DMS153 treated with DMSO at 0.1 percent for 48 hours (cell line): ENCODE measurements at regions not wholly inside any gene's neighbourhood (a gene's known extent, or its start where the extent isn't known, plus 50 kb on each side); places are given as distances from the start of the nearest gene placed in this dataset.

ENCODE experiments used
- DNase-seq: peaks from one replicate; lab custom pipeline; 2025; ENCODE audit not compliant: unreplicated experiment; lab: John Stamatoyannopoulos, UW

- no peak for DNase-seq
Measured at GRCh38 chr2:12300927-12301326, 415.8 kb upstream of the TRIB2 start.

GRCh38 chr2:12302140-12302539 is 414.6 kb upstream of the TRIB2 start:
- DNase-seq = no peak

GRCh38 chr2:12302691-12303090 is 414.0 kb upstream of the TRIB2 start:
- DNase-seq = no peak

GRCh38 chr2:12303181-12304030 is 413.3 kb upstream of the TRIB2 start:
- no peak for DNase-seq

DNA sequence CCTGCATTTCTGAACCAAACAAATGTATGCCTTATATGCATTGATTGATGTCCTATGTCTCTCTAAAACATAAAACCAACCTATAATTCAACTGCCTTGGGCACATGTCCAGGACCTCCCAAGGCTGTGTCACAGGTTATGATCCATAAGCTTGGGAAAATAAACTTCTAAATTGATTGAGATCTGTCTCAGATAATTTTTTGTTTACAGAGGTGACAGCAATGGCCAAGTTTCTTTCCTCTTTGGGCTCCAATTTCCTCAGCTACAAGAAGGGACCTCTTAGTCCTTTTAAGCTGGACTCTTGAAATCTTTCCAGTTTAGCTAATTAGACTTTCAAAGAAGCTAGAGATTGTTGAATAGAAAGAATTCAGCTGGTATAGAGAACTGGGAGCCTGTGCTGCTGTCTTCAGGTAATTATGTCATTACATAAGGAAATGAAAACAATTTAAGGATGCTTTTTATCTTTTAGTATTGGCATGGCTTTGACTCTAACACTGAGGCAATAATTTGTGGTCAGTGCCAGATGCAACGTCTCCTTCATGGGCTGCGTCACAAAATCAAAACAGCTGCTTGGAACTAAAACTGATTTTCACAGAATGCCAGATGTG is 412.1 kb upstream of the TRIB2 start:
- no peak for DNase-seq

- DNase-seq = no peak
Measured at GRCh38 chr2:12305931-12306330, 410.8 kb upstream of the TRIB2 start.

GRCh38 chr2:12310399-12310798 is 406.3 kb upstream of the TRIB2 start:
- DNase-seq = no peak

GRCh38 chr2:12313445-12314126 is 403.1 kb upstream of the TRIB2 start:
- no peak for DNase-seq

DNA sequence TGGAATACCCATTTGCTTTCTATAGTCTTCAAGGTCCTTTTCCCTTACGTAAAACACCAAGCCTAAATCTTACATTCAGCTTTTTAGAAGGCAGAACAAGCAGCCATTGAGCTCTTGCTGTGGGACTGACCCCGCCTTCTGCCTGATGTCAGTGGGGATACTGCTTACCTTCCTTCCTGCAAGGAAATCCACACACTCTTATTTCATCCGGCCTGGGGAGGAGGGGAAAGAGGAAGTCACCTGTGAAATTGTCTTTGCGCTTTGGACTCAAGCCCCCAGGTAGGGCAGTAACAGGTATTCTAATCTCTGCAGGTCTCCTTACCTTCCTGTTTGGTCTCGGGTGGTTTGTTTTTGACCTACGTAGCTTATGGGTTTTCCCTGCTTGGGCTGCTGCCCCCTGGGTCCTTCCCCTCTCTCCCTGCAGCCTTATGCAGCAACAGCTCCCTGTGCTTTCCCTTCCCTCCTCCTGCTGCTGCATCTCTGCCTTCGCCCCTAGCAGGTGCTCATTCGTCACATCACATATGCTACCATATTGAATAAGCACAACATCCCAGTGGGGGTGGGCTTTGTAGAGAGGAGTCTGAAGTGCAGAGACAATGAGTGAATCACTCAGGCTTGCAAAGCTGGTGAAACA is 402.5 kb upstream of the TRIB2 start:
- DNase-seq = no peak

DNA sequence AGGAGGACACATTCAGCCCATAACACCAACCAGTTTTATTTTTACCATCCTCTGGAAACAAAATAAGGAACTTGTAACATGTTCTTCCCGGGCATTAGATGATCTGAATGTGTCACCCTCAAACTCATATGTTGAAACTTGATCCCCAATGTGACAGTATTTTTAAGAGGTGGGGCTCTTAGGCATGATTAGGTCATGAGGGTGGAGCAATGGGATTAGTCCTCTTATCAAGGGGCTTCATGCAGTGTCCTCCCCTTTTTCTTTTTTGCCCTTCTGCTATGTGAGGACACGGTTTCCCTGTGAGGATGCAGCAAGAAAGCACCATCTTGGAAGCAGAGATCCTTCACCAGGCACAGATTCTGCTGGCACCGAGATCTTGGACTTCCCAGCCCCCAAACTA is 401.5 kb upstream of the TRIB2 start:
- no peak for DNase-seq

- no peak for DNase-seq
Measured at GRCh38 chr2:12316476-12316875, 400.3 kb upstream of the TRIB2 start.

DNA sequence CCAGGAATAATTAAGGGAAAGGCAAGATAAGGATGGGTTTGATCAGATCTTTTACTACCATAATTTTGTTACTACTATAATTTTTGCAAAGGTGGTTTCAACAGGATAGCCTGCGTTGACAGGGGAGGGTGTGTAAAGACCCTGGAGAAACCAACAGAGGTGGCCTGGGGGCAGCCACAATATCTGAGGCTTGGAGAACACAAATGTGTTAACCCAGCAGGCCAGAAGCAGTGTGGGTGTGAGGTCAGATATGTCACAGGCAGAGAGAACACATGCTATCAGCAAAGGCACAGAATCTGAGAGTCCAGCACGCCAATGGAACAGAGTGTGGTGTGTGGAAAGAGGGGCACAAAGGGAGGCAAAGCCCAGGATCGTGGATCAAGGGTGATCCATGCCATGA is 399.4 kb upstream of the TRIB2 start:
- no peak for DNase-seq

DNA sequence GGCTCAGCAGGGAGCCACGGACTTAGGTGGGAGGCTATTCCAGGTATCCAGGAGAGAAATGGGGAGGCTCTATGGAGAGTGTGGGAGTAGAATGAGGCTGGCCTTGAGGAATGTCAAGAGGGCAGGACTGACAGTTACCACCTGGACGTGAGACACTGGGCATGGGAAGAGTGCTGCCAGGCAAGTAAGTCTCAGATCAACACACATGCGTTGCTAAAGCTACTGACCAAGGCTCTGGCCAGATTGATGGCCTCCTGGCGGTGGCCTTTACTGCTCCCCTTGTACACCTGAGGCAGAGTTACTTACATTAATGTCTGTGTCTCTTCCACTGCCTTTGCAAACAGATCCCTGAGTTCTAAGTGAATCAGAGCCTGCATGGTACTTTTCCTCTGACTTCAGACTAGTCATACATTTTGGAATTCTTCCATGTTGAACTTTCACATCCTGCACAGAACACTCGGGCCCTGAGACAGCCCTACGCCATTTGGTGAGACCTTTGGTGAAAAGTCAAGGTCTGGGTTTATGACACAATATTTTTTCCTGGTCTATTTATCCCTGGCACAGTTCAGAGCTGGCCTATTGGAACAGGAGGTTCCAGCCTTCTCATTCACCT is 398.8 kb upstream of the TRIB2 start:
- DNase-seq = no peak

- DNase-seq = no peak
Measured at GRCh38 chr2:12318427-12319057, 398.2 kb upstream of the TRIB2 start.

GRCh38 chr2:12320027-12320734 is 396.6 kb upstream of the TRIB2 start:
- DNase-seq = no peak

GRCh38 chr2:12320991-12321641 is 395.6 kb upstream of the TRIB2 start:
- DNase-seq = no peak

- no peak for DNase-seq
Measured at GRCh38 chr2:12321886-12322285, 394.9 kb upstream of the TRIB2 start.

DNA sequence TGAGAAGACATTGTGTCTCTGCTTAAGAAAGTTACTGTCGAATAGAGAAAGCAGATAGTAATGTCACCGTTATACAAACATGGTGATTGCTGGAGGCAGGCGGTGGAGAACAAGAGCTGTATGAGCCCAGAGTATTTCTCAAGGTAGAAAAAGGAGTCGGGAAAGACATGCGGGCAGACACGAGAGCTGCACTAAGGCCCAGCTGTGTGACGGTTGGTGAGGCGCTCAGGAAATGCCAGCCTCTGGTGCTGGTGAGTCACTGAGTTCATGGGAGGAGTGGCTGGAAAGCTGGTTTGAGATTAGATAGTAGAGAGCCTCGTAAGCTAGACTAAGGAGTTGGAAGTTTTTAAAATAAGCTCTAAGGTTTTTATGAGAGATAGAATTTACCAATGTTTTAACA is 390.9 kb upstream of the TRIB2 start:
- DNase-seq = no peak

DNA sequence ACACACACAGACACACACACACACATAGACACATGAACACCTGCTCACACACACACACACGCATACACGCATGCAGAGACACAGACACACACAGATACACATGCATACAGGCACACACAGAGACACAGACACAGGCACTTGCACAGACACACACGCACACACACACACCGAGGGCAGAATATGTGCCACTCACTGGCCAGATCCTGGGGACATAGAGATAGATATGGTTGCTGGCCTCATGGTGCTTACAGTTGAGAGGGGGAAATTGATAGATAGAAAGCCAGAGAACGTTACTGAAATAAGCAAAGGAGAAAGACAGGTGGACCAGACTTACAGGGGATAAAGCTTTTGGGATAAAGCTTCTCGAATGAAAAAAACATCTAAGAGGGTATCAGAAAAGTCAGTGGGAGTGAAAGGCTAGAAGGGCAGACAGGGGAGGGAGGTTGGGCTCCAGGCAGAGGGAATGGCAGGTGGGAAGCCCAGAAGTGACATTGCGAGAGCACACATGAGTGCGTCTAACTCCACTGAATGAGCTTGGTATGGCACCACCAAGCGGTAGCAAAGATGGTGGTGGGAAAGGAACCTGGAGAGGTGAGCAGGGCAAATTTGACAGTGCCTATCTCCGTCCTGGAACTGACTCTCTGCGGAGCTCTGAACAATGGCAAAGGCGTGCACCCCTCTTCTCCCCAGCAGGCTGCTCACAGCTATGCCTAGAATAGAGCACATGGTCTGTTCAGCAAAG is 390.1 kb upstream of the TRIB2 start:
- DNase-seq = no peak
